Mesenchymal stem cell (in vitro differentiated cells and primary cell): ENCODE measurements at regions not wholly inside any gene's neighbourhood (a gene's known extent, or its start where the extent isn't known, plus 50 kb on each side); places are given as distances from the start of the nearest gene placed in this dataset.

Experiments used
- DNase-seq: peaks from one replicate; pipeline ENCODE4 v3.0.0-alpha.2; 2013
- H2AFZ ChIP-seq: one replicate; pipeline ENCODE4 v1.6.1; 2013; ENCODE audit warnings: low read depth, mild to moderate bottlenecking, control low read depth, inconsistent platforms, low read length, moderate library complexity
- H2AK5ac ChIP-seq: 2 replicates; pipeline ENCODE4 v1.6.1; 2013; ENCODE audit warnings: low read length, moderate library complexity, mild to moderate bottlenecking, inconsistent platforms; ENCODE audit not compliant: severe bottlenecking
- H2BK120ac ChIP-seq: one replicate; pipeline ENCODE4 v1.6.1; 2013; ENCODE audit warnings: low read depth, mild to moderate bottlenecking, inconsistent platforms, low read length, moderate library complexity
- H2BK12ac ChIP-seq, 2 experiments: one replicate each; pipeline ENCODE4 v1.6.1; 2013; ENCODE audit warnings: inconsistent platforms in 2 of 2, low read length in 2 of 2, mild to moderate bottlenecking in 2 of 2, moderate library complexity in 2 of 2, control low read depth in 1 of 2
- H2BK15ac ChIP-seq: one replicate; pipeline ENCODE4 v1.6.1; 2013; ENCODE audit warnings: mild to moderate bottlenecking, low read depth, inconsistent platforms; ENCODE audit not compliant: poor library complexity, severe bottlenecking
- H2BK5ac ChIP-seq: 2 replicates; pipeline ENCODE4 v1.6.1; 2013; ENCODE audit warnings: low read depth, mild to moderate bottlenecking, low read length, control low read depth, inconsistent platforms; ENCODE audit not compliant: poor library complexity, severe bottlenecking
- H3K14ac ChIP-seq, 2 experiments: one replicate each; pipeline ENCODE4 v1.6.1; 2013; ENCODE audit warnings: inconsistent platforms in 2 of 2, low read length in 2 of 2, control low read depth in 1 of 2, mild to moderate bottlenecking in 1 of 2, moderate library complexity in 1 of 2
- H3K18ac ChIP-seq, 2 experiments: one replicate each; pipeline ENCODE4 v1.6.1; 2013; ENCODE audit warnings: inconsistent platforms in 2 of 2, low read length in 2 of 2, control low read depth in 1 of 2, low read depth in 1 of 2, mild to moderate bottlenecking in 1 of 2
- H3K23ac ChIP-seq, 2 experiments: one replicate each; pipeline ENCODE4 v1.6.1; 2013; ENCODE audit warnings: inconsistent platforms in 2 of 2, low read length in 2 of 2, mild to moderate bottlenecking in 2 of 2, moderate library complexity in 2 of 2, control low read depth in 1 of 2
- H3K27ac ChIP-seq: 2 replicates; pipeline ENCODE4 v1.5.1; 2013; ENCODE audit warnings: mild to moderate bottlenecking, moderate library complexity, low read length, control low read depth, inconsistent platforms; ENCODE audit not compliant: poor library complexity, severe bottlenecking
- H3K27me3 ChIP-seq, 2 experiments: 2 replicates each; pipeline versions ENCODE4 v1.6.1 to v1.7.0; 2013; ENCODE audit warnings: low read length in 2 of 2, mild to moderate bottlenecking in 2 of 2, moderate library complexity in 2 of 2, control low read depth in 1 of 2, inconsistent platforms in 1 of 2; ENCODE audit not compliant: control insufficient read depth in 1 of 2, insufficient read depth in 1 of 2
- H3K36me3 ChIP-seq, 2 experiments: 2 replicates each; pipeline versions ENCODE4 v1.6.1 to v1.7.0; 2013; ENCODE audit warnings: low read length in 2 of 2, control low read depth in 1 of 2, inconsistent platforms in 1 of 2, low read depth in 1 of 2, mild to moderate bottlenecking in 1 of 2; ENCODE audit not compliant: insufficient read depth in 2 of 2, control insufficient read depth in 1 of 2
- H3K4ac ChIP-seq, 2 experiments: one replicate each; pipeline ENCODE4 v1.6.1; 2013; ENCODE audit warnings: inconsistent platforms in 2 of 2, low read length in 2 of 2, mild to moderate bottlenecking in 2 of 2, moderate library complexity in 2 of 2, control low read depth in 1 of 2, low read depth in 1 of 2
- H3K4me1 ChIP-seq: 2 replicates; pipeline ENCODE4 v1.6.1; 2013; ENCODE audit warnings: low read depth, low read length, control low read depth; ENCODE audit not compliant: control insufficient read depth, insufficient read depth
- H3K4me2 ChIP-seq: 2 replicates; pipeline ENCODE4 v1.6.1; 2013; ENCODE audit warnings: low read length, mild to moderate bottlenecking, inconsistent platforms; ENCODE audit not compliant: poor library complexity, severe bottlenecking
- H3K4me3 ChIP-seq, 2 experiments: 2 replicates each; pipeline versions ENCODE4 v1.5.1 to v1.7.0; 2013; ENCODE audit warnings: low read length in 2 of 2, mild to moderate bottlenecking in 2 of 2, control low read depth in 1 of 2, low read depth in 1 of 2; ENCODE audit not compliant: insufficient read depth in 1 of 2
- H3K79me1 ChIP-seq: replicated peaks from 2 replicates; pipeline ENCODE4 v1.6.1; 2013; ENCODE audit warnings: mild to moderate bottlenecking, control low read depth, low read length, inconsistent platforms; ENCODE audit not compliant: poor library complexity, severe bottlenecking
- H3K9ac ChIP-seq: 2 replicates; pipeline ENCODE4 v1.7.0; 2013; ENCODE audit warnings: mild to moderate bottlenecking, low read length, moderate library complexity
- H3K9me3 ChIP-seq: 2 replicates; pipeline ENCODE4 v1.7.0; 2013; ENCODE audit warnings: mild to moderate bottlenecking, low read length; ENCODE audit not compliant: control insufficient read depth
- H4K8ac ChIP-seq: one replicate; pipeline ENCODE4 v1.6.1; 2013; ENCODE audit warnings: inconsistent platforms, mild to moderate bottlenecking, low read length, moderate library complexity
- H4K91ac ChIP-seq: one replicate; pipeline ENCODE4 v1.6.1; 2013; ENCODE audit warnings: mild to moderate bottlenecking, low read length, inconsistent platforms
- WGBS: methylation state at CpG from one replicate; pipeline ENCODE4 v1.1.7; 2013; ENCODE audit warnings: mixed read lengths; 5-methylcytosine and 5-hydroxymethylcytosine counted together

DNA sequence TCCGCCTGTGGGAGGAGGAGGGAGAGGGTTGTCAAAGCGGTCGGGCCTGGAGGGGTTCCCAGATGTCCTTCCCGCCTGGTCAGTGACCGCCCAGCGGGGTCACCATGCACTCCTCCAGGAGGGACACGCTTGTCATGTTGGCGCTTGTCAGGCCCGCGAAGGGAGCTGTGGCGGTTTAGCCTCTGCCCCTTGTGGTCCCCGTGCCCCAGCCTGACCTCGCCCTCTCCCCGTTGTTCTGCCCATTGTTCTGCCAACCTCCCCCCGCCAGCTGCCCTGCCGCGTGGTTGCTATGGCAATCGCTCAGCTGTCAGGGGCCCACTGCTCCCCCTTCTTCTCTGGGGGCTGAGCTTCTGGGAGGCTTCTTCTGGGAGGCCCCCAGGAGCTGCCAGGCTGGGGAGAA, 146.4 kb upstream of the CIBAR2 start:
- no peak overlapping the region for H3K23ac ChIP-seq
- H4K91ac ChIP-seq, result peak overlapping the region; percentile 25
- H3K18ac ChIP-seq, result no peak overlapping the region
- no peak overlapping the region for H3K9ac ChIP-seq
- no peak overlapping the region for H3K14ac ChIP-seq
- H3K4me2 ChIP-seq, result no peak overlapping the region
- no peak overlapping the region for H4K8ac ChIP-seq
- H2AK5ac ChIP-seq, result no peak overlapping the region
- no peaks in the 10 kb centered on the region for H3K9me3 ChIP-seq
- WGBS, result 86% methylated on average over 18 of the region's 18 CpGs
- no peak overlapping the region for H2AFZ ChIP-seq
- peaks cover 35% of the 10 kb centered on the region for H3K4me1 ChIP-seq
- no peak overlapping the region for H3K4me3 ChIP-seq
- DNase-seq, result no peak
- H3K36me3 ChIP-seq, result peaks cover 0 to 13% of the 10 kb centered on the region in 2 experiments
- no peak overlapping the region for H2BK120ac ChIP-seq
- no peak overlapping the region for H3K4ac ChIP-seq
- H3K79me1 ChIP-seq, result peaks cover 40% of the 10 kb centered on the region
- no peaks in the 10 kb centered on the region for H3K27me3 ChIP-seq
- no peak overlapping the region for H2BK5ac ChIP-seq
- no peak overlapping the region for H2BK12ac ChIP-seq
- peak overlapping the region; percentile 70 for H2BK15ac ChIP-seq
- no peak overlapping the region for H3K27ac ChIP-seq

- Histone ChIP-seq H2BK5ac (no peak overlapping the region), H3K23ac (no peak overlapping the region), H3K79me1 (peaks cover 36% of the 10 kb centered on the region), H3K27ac (no peak overlapping the region), H3K9me3 (no peaks in the 10 kb centered on the region), H3K27me3 (no peaks in the 10 kb centered on the region), H3K4ac (no peak overlapping the region), H3K14ac (no peak overlapping the region), H2AK5ac (no peak overlapping the region), H2BK15ac (peak overlapping the region; percentile 2), H3K18ac (no peak overlapping the region), H2AFZ (no peak overlapping the region), H3K9ac (no peak overlapping the region), H3K4me1 (peaks cover 32% of the 10 kb centered on the region), H4K91ac (peak overlapping the region; percentile 2), H3K36me3 (peaks cover 0 to 10% of the 10 kb centered on the region in 2 experiments), H3K4me3 (no peak overlapping the region), H3K4me2 (peak overlapping the region; percentile 12), H2BK120ac (no peak overlapping the region), H2BK12ac (no peak overlapping the region), H4K8ac (no peak overlapping the region)
- no peak for DNase-seq
- WGBS, result 89% methylated on average over 19 of the region's 19 CpGs
Observed at GRCh38 chr16:85259115-85259831, 147.0 kb upstream of the CIBAR2 start.

DNA sequence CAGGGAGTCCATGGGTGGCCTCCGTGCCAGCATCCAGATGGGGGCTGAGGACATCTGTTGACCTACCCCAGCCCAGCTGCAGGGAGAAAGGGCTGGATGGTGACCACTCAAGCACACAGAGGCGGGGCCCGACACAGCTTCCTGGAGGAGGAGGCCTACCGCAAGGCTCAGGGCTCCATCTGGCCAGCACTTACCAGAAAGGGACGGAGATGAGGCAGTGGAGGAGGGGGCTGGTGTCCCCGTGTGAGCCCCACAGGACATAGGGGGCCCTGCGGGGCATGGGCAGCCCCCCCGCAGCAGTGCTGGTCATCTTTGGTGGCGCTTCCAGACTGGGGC, 147.5 kb upstream of the CIBAR2 start:
- no peak overlapping the region for H3K9ac ChIP-seq
- H2BK120ac ChIP-seq, result no peak overlapping the region
- 78% methylated on average over 9 of the region's 9 CpGs for WGBS
- DNase-seq, result no peak
- peaks cover 0 to 9% of the 10 kb centered on the region in 2 experiments for H3K36me3 ChIP-seq
- H2BK15ac ChIP-seq, result no peak overlapping the region
- no peaks in the 10 kb centered on the region for H3K9me3 ChIP-seq
- H3K27me3 ChIP-seq, result no peaks in the 10 kb centered on the region
- H3K14ac ChIP-seq, result no peak overlapping the region
- no peak overlapping the region for H2AK5ac ChIP-seq
- H3K27ac ChIP-seq, result no peak overlapping the region
- H3K4ac ChIP-seq, result no peak overlapping the region
- H3K4me2 ChIP-seq, result peak overlapping the region; percentile 12
- H3K4me1 ChIP-seq, result peaks cover 32% of the 10 kb centered on the region
- no peak overlapping the region for H4K91ac ChIP-seq
- H3K23ac ChIP-seq, result no peak overlapping the region
- H4K8ac ChIP-seq, result no peak overlapping the region
- peaks cover 34% of the 10 kb centered on the region for H3K79me1 ChIP-seq
- H3K4me3 ChIP-seq, result no peak overlapping the region
- no peak overlapping the region for H2BK12ac ChIP-seq
- H2AFZ ChIP-seq, result no peak overlapping the region
- H2BK5ac ChIP-seq, result no peak overlapping the region
- no peak overlapping the region for H3K18ac ChIP-seq

DNA sequence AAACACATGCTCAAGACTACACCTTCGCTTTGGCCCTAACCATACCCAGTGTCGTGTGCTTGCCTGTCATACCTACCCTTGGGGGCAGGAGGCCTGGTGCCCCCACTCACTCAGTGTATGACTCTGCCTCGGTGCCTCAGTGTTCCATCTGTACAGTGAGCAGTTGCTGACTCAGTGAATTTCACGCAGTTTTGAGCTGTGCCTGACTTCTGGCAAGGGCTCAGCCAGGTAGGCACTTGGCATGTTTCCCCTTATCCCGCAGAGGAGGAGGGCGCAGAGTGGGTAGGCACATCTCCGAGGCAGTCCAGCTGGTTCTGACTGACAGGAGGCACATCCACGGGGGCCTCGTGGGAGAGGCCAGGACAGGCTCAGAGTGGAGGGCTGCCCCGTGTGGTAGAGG, 148.9 kb upstream of the CIBAR2 start:
- 94% methylated on average over 10 of the region's 10 CpGs for WGBS
- Histone ChIP-seq H3K4me1 (peaks cover 32% of the 10 kb centered on the region), H3K14ac (peak overlapping the region in 1 of 2 experiments; percentile 31), H3K18ac (peak overlapping the region in 1 of 2 experiments; percentile 23), H3K23ac (no peak overlapping the region), H3K9ac (no peak overlapping the region), H4K91ac (peak overlapping the region; percentile 47), H2BK12ac (peak overlapping the region in 1 of 2 experiments; percentile 14), H4K8ac (no peak overlapping the region), H3K4me2 (no peak overlapping the region), H3K79me1 (peaks cover 45% of the 10 kb centered on the region), H2AFZ (no peak overlapping the region), H2BK5ac (no peak overlapping the region), H3K9me3 (no peaks in the 10 kb centered on the region), H3K4ac (no peak overlapping the region), H3K27me3 (no peaks in the 10 kb centered on the region), H3K36me3 (peaks cover 0 to 18% of the 10 kb centered on the region in 2 experiments), H2BK15ac (no peak overlapping the region), H2BK120ac (no peak overlapping the region), H2AK5ac (no peak overlapping the region), H3K27ac (no peak overlapping the region), H3K4me3 (no peak overlapping the region)
- DNase-seq, result no peak
